B cell (primary cell): ENCODE measurements at regions not wholly inside any gene's neighbourhood (a gene's known extent, or its start where the extent isn't known, plus 50 kb on each side); places are given as distances from the start of the nearest gene placed in this dataset.

ENCODE experiments used
- ATAC-seq: fragments of 200-7000 bp; cut with Tn5 transposase; one replicate; pipeline ENCODE4 v1.10.0; 2021; ENCODE audit warnings: low read depth, mild to moderate bottlenecking, moderate number of reproducible peaks, moderate library complexity
- CTCF ChIA-PET: fragments of 350-600 bp; sonication (Branson Sonifier 250); formaldehyde crosslinking; loops from one replicate; lab custom pipeline; 2021; ENCODE audit warnings: antibody characterized with exemption, inconsistent platforms; lab: Charles Lee
- POLR2A ChIA-PET: fragments of 350-600 bp; sonication (Branson Sonifier 250); formaldehyde crosslinking; loops from one replicate; lab custom pipeline; 2021; ENCODE audit warnings: antibody characterized with exemption; lab: Charles Lee
- DNase-seq: peaks from one replicate; pipeline ENCODE4 v3.0.0; 2013
- H2AFZ ChIP-seq: 2 replicates; pipeline ENCODE4 v1.6.1; 2012; ENCODE audit warnings: mild to moderate bottlenecking, low read depth, low read length; ENCODE audit not compliant: insufficient read depth, poor library complexity, severe bottlenecking
- H3K27ac ChIP-seq, 2 donors: 1 replicate in 1 of 2; 2 replicates in 1 of 2; pipeline ENCODE4 v1.5.1; 2012 to 2013; ENCODE audit warnings: low read length in 2 of 2, mild to moderate bottlenecking in 2 of 2, moderate library complexity in 1 of 2
- H3K27me3 ChIP-seq, 4 experiments: fragments of 200-600 bp in 1 of 4; sonication (generic) in 1 of 4; replicated peaks in 1 of 4; 1 replicate in 2 of 4; 2 replicates in 2 of 4; pipeline versions ENCODE4 v1.6.1 to v1.7.0; 2013 to 2016; ENCODE audit warnings: low read length in 3 of 4, mild to moderate bottlenecking in 2 of 4, mixed read lengths in 1 of 4, moderate library complexity in 1 of 4; ENCODE audit not compliant: insufficient read depth in 4 of 4, control insufficient read depth in 3 of 4; ENCODE audit errors: control extremely low read depth in 1 of 4
- H3K36me3 ChIP-seq, 2 experiments: replicated peaks in 1 of 2; 1 replicate in 1 of 2; 2 replicates in 1 of 2; pipeline versions ENCODE4 v1.6.1 to v1.7.1; 2013; ENCODE audit warnings: low read length in 1 of 2; ENCODE audit not compliant: insufficient read depth in 2 of 2, control insufficient read depth in 1 of 2; ENCODE audit errors: control extremely low read depth in 1 of 2, extremely low read depth in 1 of 2
- H3K4me1 ChIP-seq, 2 donors: fragments of 200-600 bp in 1 of 2; sonication (generic) in 1 of 2; 1 replicate in 1 of 2; 2 replicates in 1 of 2; pipeline versions ENCODE4 v1.5.1 to v1.6.1; 2013 to 2017; ENCODE audit warnings: low read length in 2 of 2; ENCODE audit not compliant: control insufficient read depth in 2 of 2, insufficient read depth in 2 of 2
- H3K4me2 ChIP-seq: replicated peaks from 2 replicates; pipeline ENCODE3; 2012; ENCODE audit warnings: mild to moderate bottlenecking, low read depth, low read length; ENCODE audit not compliant: poor library complexity, severe bottlenecking
- H3K4me3 ChIP-seq, 5 experiments: fragments of 200-600 bp in 1 of 5; sonication (generic) in 1 of 5; 1 replicate in 3 of 5; 2 replicates in 2 of 5; pipeline versions ENCODE4 v1.5.1 to v1.7.0; 2011 to 2016; ENCODE audit warnings: low read length in 4 of 5, mild to moderate bottlenecking in 4 of 5, low read depth in 2 of 5, control low read depth in 1 of 5, moderate library complexity in 1 of 5; ENCODE audit not compliant: insufficient read depth in 1 of 5; ENCODE audit errors: control extremely low read depth in 1 of 5, extremely low read depth in 1 of 5
- H3K79me2 ChIP-seq: fragments of 200-600 bp; sonication (generic); one replicate; pipeline ENCODE4 v1.6.0; 2016; ENCODE audit warnings: low read length; ENCODE audit not compliant: control insufficient read depth, insufficient read depth
- H3K9ac ChIP-seq: fragments of 200-600 bp; sonication (generic); 2 replicates; pipeline ENCODE4 v1.6.1; 2017; ENCODE audit warnings: mild to moderate bottlenecking, low read length, moderate library complexity
- H3K9me3 ChIP-seq, 3 donors: one replicate each; pipeline versions ENCODE4 v1.6.1 to v1.7.1; 2013; ENCODE audit warnings: low read length in 2 of 3; ENCODE audit not compliant: control insufficient read depth in 2 of 3, insufficient read depth in 1 of 3; ENCODE audit errors: control extremely low read depth in 1 of 3
- H4K20me1 ChIP-seq: 2 replicates; pipeline ENCODE4 v1.6.0; 2012; ENCODE audit warnings: mild to moderate bottlenecking, low read length; ENCODE audit not compliant: insufficient read depth, control insufficient read depth, poor library complexity, severe bottlenecking
- H3K27ac Mint-ChIP-seq: one replicate; pipeline ENCODE4 v1.8.0; 2021; ENCODE audit warnings: mixed read lengths
- H3K27me3 Mint-ChIP-seq: one replicate; pipeline ENCODE4 v1.8.0; 2021; ENCODE audit warnings: mixed read lengths
- H3K4me1 Mint-ChIP-seq: one replicate; pipeline ENCODE4 v1.8.0; 2021; ENCODE audit warnings: mixed read lengths
- H3K4me3 Mint-ChIP-seq: one replicate; pipeline ENCODE4 v1.8.0; 2021; ENCODE audit warnings: mixed read lengths
- H3K9me3 Mint-ChIP-seq: one replicate; pipeline ENCODE4 v1.8.0; 2022; ENCODE audit warnings: mixed read lengths; ENCODE audit not compliant: insufficient read depth
- CTCF ChIP-seq: fragments of 200-600 bp; IDR thresholded peaks from one replicate; pipeline ENCODE4 v1.8.0; 2022; ENCODE audit warnings: antibody characterized with exemption, mild to moderate bottlenecking
- EZH2 ChIP-seq: IDR thresholded peaks from 2 replicates; pipeline ENCODE4 v1.6.1; 2012; ENCODE audit warnings: borderline replicate concordance, low read depth, mild to moderate bottlenecking, moderate library complexity, low read length; ENCODE audit not compliant: insufficient read depth, poor library complexity, severe bottlenecking
- WGBS: methylation state at CpG from one replicate; pipeline ENCODE4 v1.1.5; 2013; ENCODE audit warnings: missing lambda C conversion rate; ENCODE audit not compliant: insufficient coverage; 5-methylcytosine and 5-hydroxymethylcytosine counted together
- intact Hi-C: fragments of 100-400 bp; cut with micrococcal nuclease; formaldehyde crosslinking; loops from one replicate; pipeline ENCODE4 v1.10.0; 2022

GRCh38 chr2:52810460-52810859 lies 957.1 kb upstream of the CHAC2 start:
- Histone ChIP-seq H3K79me2 (no peaks in the 10 kb centered on the region), H3K9me3 (no peaks in the 10 kb centered on the region), H3K36me3 (no peaks in the 10 kb centered on the region), H4K20me1 (no peaks in the 10 kb centered on the region), H2AFZ (no peak overlapping the region), H3K27me3 (no peaks in the 10 kb centered on the region), H3K4me2 (no peak overlapping the region), H3K27ac (no peak overlapping the region), H3K4me1 (no peaks in the 10 kb centered on the region), H3K4me3 (no peak overlapping the region), H3K9ac (no peak overlapping the region)
- H3K9me3 Mint-ChIP-seq = peaks cover 2% of the 10 kb centered on the region
- H3K27ac Mint-ChIP-seq = no peak overlapping the region
- no peaks in the 10 kb centered on the region for H3K27me3 Mint-ChIP-seq
- TF ChIP-seq EZH2 (no peak), CTCF (no peak)
- ChIA-PET POLR2A (no interaction called here), CTCF (no interaction called here)
- no peak for ATAC-seq
- WGBS = 50% methylated on average over 4 of the region's 4 CpGs
- no peaks in the 10 kb centered on the region for H3K4me1 Mint-ChIP-seq
- intact Hi-C loops = no loop called here
- H3K4me3 Mint-ChIP-seq = no peak overlapping the region
- no peak for DNase-seq

GRCh38 chr2:52805901-52806410 lies 961.6 kb upstream of the CHAC2 start:
- Histone ChIP-seq H3K9ac (no peak overlapping the region), H3K79me2 (no peaks in the 10 kb centered on the region), H3K4me2 (no peak overlapping the region), H3K9me3 (no peaks in the 10 kb centered on the region), H3K4me1 (no peaks in the 10 kb centered on the region), H2AFZ (no peak overlapping the region), H3K27me3 (no peaks in the 10 kb centered on the region), H3K27ac (no peak overlapping the region), H3K36me3 (no peaks in the 10 kb centered on the region), H3K4me3 (no peak overlapping the region), H4K20me1 (no peaks in the 10 kb centered on the region)
- H3K27ac Mint-ChIP-seq = no peak overlapping the region
- no peak overlapping the region for H3K4me3 Mint-ChIP-seq
- ATAC-seq (no peak), DNase-seq (no peak)
- H3K9me3 Mint-ChIP-seq = peaks cover 2% of the 10 kb centered on the region
- ChIA-PET CTCF (no interaction called here), POLR2A (no interaction called here)
- TF ChIP-seq EZH2 (no peak), CTCF (no peak)
- no peaks in the 10 kb centered on the region for H3K4me1 Mint-ChIP-seq
- intact Hi-C loops = no loop called here
- no peaks in the 10 kb centered on the region for H3K27me3 Mint-ChIP-seq
